ENCODE measurements at regions not wholly inside any gene's neighbourhood (a gene's known extent, or its start where the extent isn't known, plus 50 kb on each side); places are given as distances from the start of the nearest gene placed in this dataset.

DNA sequence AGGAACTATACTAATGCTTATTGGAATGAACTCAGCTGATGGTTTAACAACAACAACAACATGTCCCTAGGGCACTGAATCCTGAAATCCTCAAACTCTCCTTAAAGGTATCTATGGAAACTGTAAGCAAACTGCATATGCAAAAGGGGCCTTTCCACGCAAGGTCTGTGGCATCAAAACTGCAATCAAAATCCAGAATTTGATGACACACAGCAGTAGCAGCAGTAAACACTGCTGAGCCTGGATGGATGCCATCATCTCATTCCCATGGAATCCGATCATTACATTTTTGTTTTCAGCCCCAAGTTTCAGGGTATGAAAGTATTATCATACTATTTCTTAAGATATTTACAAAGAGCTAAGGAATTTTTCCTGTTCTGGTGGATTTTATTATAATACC is 399.7 kb downstream of the VPS13C start:
- H3K27me3 Mint-ChIP-seq: peaks cover 24% of the 10 kb centered on the region
- H3K9me3 Mint-ChIP-seq: no peaks in the 10 kb centered on the region
- DNase-seq (no peak), ATAC-seq (no peak)
- H3K27ac Mint-ChIP-seq: no peak overlapping the region
- H3K4me3 Mint-ChIP-seq: no peak overlapping the region
- no peaks in the 10 kb centered on the region for H3K4me1 Mint-ChIP-seq (ENCODE audit: low read depth)
- intact Hi-C loops (cut with micrococcal nuclease): no loop called here
- ChIA-PET POLR2A (no interaction called here), CTCF (no interaction called here)
- TF ChIP-seq, protein P1, sequence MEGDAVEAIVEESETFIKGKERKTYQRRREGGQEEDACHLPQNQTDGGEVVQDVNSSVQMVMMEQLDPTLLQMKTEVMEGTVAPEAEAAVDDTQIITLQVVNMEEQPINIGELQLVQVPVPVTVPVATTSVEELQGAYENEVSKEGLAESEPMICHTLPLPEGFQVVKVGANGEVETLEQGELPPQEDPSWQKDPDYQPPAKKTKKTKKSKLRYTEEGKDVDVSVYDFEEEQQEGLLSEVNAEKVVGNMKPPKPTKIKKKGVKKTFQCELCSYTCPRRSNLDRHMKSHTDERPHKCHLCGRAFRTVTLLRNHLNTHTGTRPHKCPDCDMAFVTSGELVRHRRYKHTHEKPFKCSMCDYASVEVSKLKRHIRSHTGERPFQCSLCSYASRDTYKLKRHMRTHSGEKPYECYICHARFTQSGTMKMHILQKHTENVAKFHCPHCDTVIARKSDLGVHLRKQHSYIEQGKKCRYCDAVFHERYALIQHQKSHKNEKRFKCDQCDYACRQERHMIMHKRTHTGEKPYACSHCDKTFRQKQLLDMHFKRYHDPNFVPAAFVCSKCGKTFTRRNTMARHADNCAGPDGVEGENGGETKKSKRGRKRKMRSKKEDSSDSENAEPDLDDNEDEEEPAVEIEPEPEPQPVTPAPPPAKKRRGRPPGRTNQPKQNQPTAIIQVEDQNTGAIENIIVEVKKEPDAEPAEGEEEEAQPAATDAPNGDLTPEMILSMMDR (IDR thresholded peaks at IDR 0.05): no peak
- H3K36me3 Mint-ChIP-seq (ENCODE audit: low read depth): no peaks in the 10 kb centered on the region

DNA sequence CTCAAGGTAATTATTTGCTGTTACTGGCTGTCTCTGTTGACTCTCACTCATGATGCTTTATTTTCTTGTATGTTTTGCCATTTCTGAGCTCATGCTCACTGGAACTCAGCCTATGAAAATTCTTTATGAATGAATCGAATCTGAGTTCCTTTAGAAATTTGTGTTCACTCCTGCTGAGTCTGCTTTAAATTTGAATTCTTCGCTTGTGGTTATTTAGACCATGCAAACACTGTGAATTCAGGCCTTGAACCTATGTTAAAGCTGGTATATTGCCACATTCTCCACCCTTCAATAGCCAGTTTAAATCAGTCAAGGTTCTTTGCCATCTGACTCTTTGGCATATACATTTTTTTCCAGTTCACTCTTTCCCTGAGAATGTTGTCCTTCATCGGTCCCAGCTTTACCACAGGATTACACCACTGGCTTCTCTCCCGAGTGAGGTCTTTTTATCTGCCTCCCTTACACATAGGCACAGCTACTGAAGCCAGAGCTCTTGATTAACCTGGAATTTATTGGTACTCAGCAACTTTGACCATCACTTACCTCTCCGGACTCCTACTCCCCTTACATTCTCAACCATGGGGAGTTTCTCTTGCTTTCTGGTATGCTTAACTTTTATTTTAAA is 400.6 kb downstream of the VPS13C start:
- no peak overlapping the region for H3K4me3 Mint-ChIP-seq
- intact Hi-C loops (cut with micrococcal nuclease): no loop called here
- H3K4me1 Mint-ChIP-seq (ENCODE audit: low read depth): no peaks in the 10 kb centered on the region
- ChIA-PET POLR2A (no interaction called here), CTCF (interaction anchor here (0.9 kb wide), 1 partner anchor 11 kb away, joined by 3 read pairs; no protein-coding TSS in a partner anchor)
- no peak for ATAC-seq
- no peaks in the 10 kb centered on the region for H3K36me3 Mint-ChIP-seq (ENCODE audit: low read depth)
- no peaks in the 10 kb centered on the region for H3K9me3 Mint-ChIP-seq
- no peak for DNase-seq
- H3K27ac Mint-ChIP-seq: no peak overlapping the region
- TF ChIP-seq, protein P1 (IDR thresholded peaks at IDR 0.05): no peak
- H3K27me3 Mint-ChIP-seq: peaks cover 17% of the 10 kb centered on the region

DNA sequence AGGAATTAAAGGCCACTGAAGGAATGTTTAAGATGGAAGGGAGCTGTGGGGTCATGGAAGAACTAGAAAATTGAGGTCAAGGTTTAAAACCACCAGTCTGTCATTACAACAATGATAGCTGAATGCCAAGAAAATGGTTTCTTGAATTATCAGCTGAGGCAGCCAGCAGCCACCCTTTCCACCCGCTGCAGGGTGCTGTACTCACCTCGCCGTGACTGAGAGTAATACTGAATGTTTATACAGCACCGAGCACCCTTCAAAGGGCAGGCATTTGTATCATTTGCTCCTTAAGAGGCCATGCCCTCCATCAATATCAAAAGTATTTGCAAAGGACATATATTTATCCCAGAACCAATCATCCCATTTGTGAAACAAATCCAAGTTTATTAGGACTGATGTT is 402.8 kb downstream of the VPS13C start:
- intact Hi-C loops (cut with micrococcal nuclease): no loop called here
- no peak for ATAC-seq
- Mint-ChIP-seq H3K27me3 (peaks cover 16% of the 10 kb centered on the region), H3K36me3 (ENCODE audit: low read depth) (no peaks in the 10 kb centered on the region), H3K27ac (no peak overlapping the region), H3K4me3 (no peak overlapping the region), H3K9me3 (no peaks in the 10 kb centered on the region), H3K4me1 (ENCODE audit: low read depth) (no peaks in the 10 kb centered on the region)
- CTCF ChIA-PET: interaction anchor here (1.2 kb wide), 1 partner anchor 8 kb away, joined by 3 read pairs; no protein-coding TSS in a partner anchor
- no peak for DNase-seq
- POLR2A ChIA-PET: no interaction called here
- TF ChIP-seq, protein P1 (IDR thresholded peaks at IDR 0.05): no peak

DNA sequence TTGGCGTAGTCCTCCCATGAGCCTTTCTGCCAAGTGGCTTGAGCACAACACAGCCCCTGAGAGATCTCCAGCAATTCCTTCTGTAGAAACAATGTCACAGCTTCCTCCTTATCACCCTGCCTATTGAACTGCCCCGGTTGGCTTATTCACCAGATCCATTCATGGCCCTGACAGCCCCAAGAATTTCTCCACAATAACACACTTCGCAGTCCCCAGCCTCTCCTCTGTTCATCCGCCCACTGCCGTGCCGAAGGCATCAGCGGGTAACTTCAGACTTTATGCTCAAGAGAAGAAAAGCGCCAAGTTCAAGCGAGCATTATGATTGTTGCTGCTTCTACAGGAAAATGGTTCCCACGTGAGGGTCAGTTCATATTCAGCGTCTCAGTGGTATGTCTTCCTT is 403.9 kb downstream of the VPS13C start:
- CTCF ChIA-PET: no interaction called here
- H3K27ac Mint-ChIP-seq: no peak overlapping the region

DNA sequence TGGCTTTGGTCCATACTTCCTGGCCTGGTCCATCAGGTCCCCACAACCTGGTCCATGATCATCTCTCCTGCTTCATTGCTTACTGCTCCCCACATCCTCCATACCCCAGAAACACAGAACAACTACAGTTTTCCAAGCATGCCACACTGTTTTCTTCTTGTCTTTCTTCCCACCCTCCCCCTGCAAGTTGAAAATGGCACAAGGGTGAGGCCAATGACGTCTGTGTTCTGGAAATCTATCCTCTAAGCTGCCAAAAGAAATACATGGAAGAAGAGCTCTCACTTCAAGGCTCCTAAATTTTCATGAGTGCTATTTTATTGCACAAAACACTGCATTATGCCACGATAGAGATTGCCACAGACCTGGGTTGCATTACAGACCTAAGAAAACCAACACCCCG is 404.4 kb downstream of the VPS13C start:
- intact Hi-C loops (cut with micrococcal nuclease): no loop called here
- Mint-ChIP-seq H3K27ac (no peak overlapping the region), H3K9me3 (no peaks in the 10 kb centered on the region), H3K27me3 (peaks cover 11% of the 10 kb centered on the region), H3K4me1 (ENCODE audit: low read depth) (no peaks in the 10 kb centered on the region), H3K4me3 (no peak overlapping the region), H3K36me3 (ENCODE audit: low read depth) (no peaks in the 10 kb centered on the region)
- ChIA-PET POLR2A (no interaction called here), CTCF (no interaction called here)
- no peak for DNase-seq
- no peak for ATAC-seq
- TF ChIP-seq, protein P1 (IDR thresholded peaks at IDR 0.05): no peak

More for the DNA sequence above, 403.9 kb downstream of the VPS13C start:
- Mint-ChIP-seq H3K27me3 (peaks cover 11% of the 10 kb centered on the region), H3K9me3 (no peaks in the 10 kb centered on the region), H3K4me1 (ENCODE audit: low read depth) (no peaks in the 10 kb centered on the region), H3K4me3 (no peak overlapping the region), H3K36me3 (ENCODE audit: low read depth) (no peaks in the 10 kb centered on the region)
- POLR2A ChIA-PET: no interaction called here
- DNase-seq (no peak), ATAC-seq (no peak)
- TF ChIP-seq, protein P1 (IDR thresholded peaks at IDR 0.05): no peak
- intact Hi-C loops (cut with micrococcal nuclease): no loop called here

Data from activated CD8-positive, alpha-beta T cell treated with anti-CD3 and anti-CD28 coated beads for 36 hours (primary cell).